Endodermal cell (in vitro differentiated cells): ENCODE measurements at regions not wholly inside any gene's neighbourhood (a gene's known extent, or its start where the extent isn't known, plus 50 kb on each side); places are given as distances from the start of the nearest gene placed in this dataset.

Experiments
- DNase-seq: peaks from one replicate; pipeline ENCODE4 v3.0.0-alpha.2; 2017
- H3K27ac ChIP-seq: 2 replicates; pipeline ENCODE4 v1.5.1; 2013; ENCODE audit warnings: mild to moderate bottlenecking, low read depth, low read length, moderate library complexity
- H3K27me3 ChIP-seq: 2 replicates; pipeline ENCODE4 v1.6.1; 2013; ENCODE audit warnings: mild to moderate bottlenecking, low read length, moderate library complexity; ENCODE audit not compliant: insufficient read depth, control insufficient read depth, poor library complexity, severe bottlenecking
- H3K36me3 ChIP-seq: 2 replicates; pipeline ENCODE4 v1.7.0; 2013; ENCODE audit warnings: mild to moderate bottlenecking, low read length, moderate library complexity; ENCODE audit not compliant: control insufficient read depth, insufficient read depth
- H3K4me1 ChIP-seq: one replicate; pipeline ENCODE4 v1.7.0; 2013; ENCODE audit warnings: low read length; ENCODE audit not compliant: control insufficient read depth, insufficient read depth
- H3K4me3 ChIP-seq: 2 replicates; pipeline ENCODE4 v1.5.1; 2013; ENCODE audit warnings: mild to moderate bottlenecking, low read length, moderate library complexity
- H3K9ac ChIP-seq: 2 replicates; pipeline ENCODE4 v1.6.1; 2013; ENCODE audit warnings: mild to moderate bottlenecking, low read length, moderate library complexity; ENCODE audit not compliant: poor library complexity, severe bottlenecking; ENCODE audit errors: extremely low read depth
- H3K9me3 ChIP-seq: 2 replicates; pipeline ENCODE4 v1.6.1; 2013; ENCODE audit warnings: mild to moderate bottlenecking, low read length, moderate library complexity; ENCODE audit not compliant: control insufficient read depth
- H3K27ac Mint-ChIP-seq: 2 replicates; pipeline ENCODE4 v1.8.0; 2020; ENCODE audit warnings: mixed read lengths
- H3K27me3 Mint-ChIP-seq: 2 replicates; pipeline ENCODE4 v1.8.0; 2021; ENCODE audit warnings: mild to moderate bottlenecking, mixed read lengths; ENCODE audit not compliant: insufficient read depth
- H3K36me3 Mint-ChIP-seq: 2 replicates; pipeline ENCODE4 v1.8.0; 2020; ENCODE audit warnings: low read depth, mixed read lengths
- H3K4me1 Mint-ChIP-seq: 2 replicates; pipeline ENCODE4 v1.8.0; 2020; ENCODE audit warnings: mixed read lengths
- H3K4me3 Mint-ChIP-seq: 2 replicates; pipeline ENCODE4 v1.8.0; 2020; ENCODE audit warnings: mild to moderate bottlenecking, moderate library complexity, mixed read lengths
- H3K9me3 Mint-ChIP-seq: 2 replicates; pipeline ENCODE4 v1.8.0; 2020; ENCODE audit warnings: mild to moderate bottlenecking, mixed read lengths
- CTCF ChIP-seq: fragments of 200-600 bp; sonication (generic); conservative IDR thresholded peaks from 2 replicates; pipeline ENCODE4 v1.5.0; 2021; ENCODE audit warnings: antibody characterized with exemption, mild to moderate bottlenecking
- WGBS, 2 experiments: methylation state at CpG; one replicate each; pipeline versions ENCODE4 v1.1.5 to v1.1.7; 2013; ENCODE audit warnings: missing lambda C conversion rate in 2 of 2, mixed read lengths in 1 of 2; ENCODE audit not compliant: insufficient coverage in 1 of 2, insufficient read length in 1 of 2; 5-methylcytosine and 5-hydroxymethylcytosine counted together

- no peaks in the 10 kb centered on the region for H3K27me3 Mint-ChIP-seq
Measured at GRCh38 chr12:126510630-126511029, 1445.4 kb downstream of the AACS start.

DNA sequence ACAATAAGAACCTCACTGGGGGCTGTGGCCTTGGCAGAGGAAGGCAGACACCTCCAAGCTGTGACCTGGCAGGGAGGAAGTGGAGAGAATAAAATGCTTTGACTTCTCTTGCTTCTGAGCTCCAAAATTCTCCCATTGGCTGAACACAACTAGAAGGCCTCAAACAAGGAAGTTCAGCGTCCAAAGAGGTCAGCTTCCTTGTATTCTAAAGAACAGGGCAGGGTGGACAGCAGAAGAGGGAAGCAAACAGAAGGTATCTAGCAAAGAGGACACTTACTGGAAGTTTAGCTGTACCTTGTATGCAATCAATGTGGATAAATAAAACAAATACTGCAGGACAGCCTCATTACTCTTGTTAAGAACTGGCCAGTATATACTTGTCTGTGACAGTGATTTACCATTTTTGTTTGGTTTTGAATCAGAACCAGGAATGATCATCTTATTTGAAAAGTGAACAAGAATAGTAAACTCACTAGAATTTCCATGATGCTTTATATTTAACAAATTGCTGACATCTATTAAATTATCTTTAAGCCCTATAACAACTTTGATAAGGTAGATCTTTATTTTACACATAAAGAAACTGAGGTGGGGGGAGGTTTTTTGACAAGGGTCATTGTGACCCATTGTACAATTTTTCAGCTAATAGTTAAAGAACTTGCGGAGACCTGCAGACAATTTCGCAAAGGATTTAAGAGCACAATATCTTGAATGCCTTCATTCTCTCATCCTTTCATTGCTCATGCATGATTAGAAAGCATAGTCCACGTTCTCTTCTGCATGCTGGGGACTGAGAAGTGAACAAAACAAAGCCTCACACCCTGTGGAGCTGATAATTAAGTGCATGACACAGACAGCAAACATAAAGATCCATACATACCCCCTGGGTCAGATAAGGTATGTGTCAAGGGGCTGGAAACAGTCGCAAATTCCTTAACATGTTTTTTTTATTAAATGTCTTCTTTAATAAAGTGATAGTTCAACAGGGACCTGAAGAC is 1448.0 kb downstream of the AACS start:
- Mint-ChIP-seq H3K4me3 (no peak overlapping the region), H3K36me3 (no peaks in the 10 kb centered on the region), H3K4me1 (peaks cover 14% of the 10 kb centered on the region), H3K9me3 (no peaks in the 10 kb centered on the region), H3K27ac (no peak overlapping the region), H3K27me3 (no peaks in the 10 kb centered on the region)
- Histone ChIP-seq H3K9me3 (no peaks in the 10 kb centered on the region), H3K36me3 (no peaks in the 10 kb centered on the region), H3K4me1 (peaks cover 5% of the 10 kb centered on the region), H3K9ac (no peak overlapping the region), H3K27ac (no peak overlapping the region), H3K4me3 (no peak overlapping the region), H3K27me3 (no peaks in the 10 kb centered on the region)
- DNase-seq = peak; percentile 55
- WGBS, 2 experiments = 39 to 69% methylated on average over 2 to 5 of the region's 5 CpGs
- TF ChIP-seq CTCF = no peak

More at GRCh38 chr12:126510630-126511029, 1445.4 kb downstream of the AACS start:
- H3K4me1 ChIP-seq = peaks cover 5% of the 10 kb centered on the region
- Mint-ChIP-seq H3K4me1 (peaks cover 14% of the 10 kb centered on the region), H3K27ac (no peak overlapping the region), H3K36me3 (no peaks in the 10 kb centered on the region), H3K9me3 (no peaks in the 10 kb centered on the region), H3K4me3 (no peak overlapping the region)
- no peaks in the 10 kb centered on the region for H3K9me3 ChIP-seq
- no peaks in the 10 kb centered on the region for H3K36me3 ChIP-seq
- no peak overlapping the region for H3K9ac ChIP-seq
- no peak for TF ChIP-seq CTCF
- no peak overlapping the region for H3K27ac ChIP-seq
- no peaks in the 10 kb centered on the region for H3K27me3 ChIP-seq
- H3K4me3 ChIP-seq = no peak overlapping the region
- no peak for DNase-seq
- WGBS, 2 experiments = 93 to 100% methylated on average over 2 to 5 of the region's 5 CpGs

DNA sequence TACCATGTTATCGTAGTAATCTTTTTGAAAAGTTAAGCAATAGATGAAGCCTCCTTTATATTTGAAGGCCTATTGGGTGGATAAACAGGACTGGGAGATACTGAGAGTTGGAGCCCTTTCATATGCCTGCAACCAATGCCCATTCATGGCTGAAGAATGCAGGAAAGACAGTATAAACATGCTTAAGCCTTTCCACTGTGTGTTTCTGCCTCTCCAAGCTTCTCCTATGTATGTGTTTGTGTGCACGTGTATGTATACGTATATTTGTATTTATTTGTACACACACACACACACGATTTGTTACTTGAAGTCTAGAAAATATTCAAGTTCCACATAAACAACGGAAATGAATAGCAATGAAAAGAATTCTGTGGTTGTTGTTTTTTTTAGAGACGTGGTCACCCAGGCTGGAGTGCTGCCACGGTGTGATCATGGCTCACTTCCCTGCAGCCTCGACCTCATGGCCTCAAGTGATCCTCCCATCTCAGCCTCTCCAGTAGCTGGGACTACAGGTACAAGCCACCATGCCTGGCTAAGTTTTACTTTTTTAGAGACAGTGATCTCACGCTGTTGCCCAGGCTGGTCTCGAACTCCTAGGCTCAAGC is 1453.5 kb downstream of the AACS start:
- H3K36me3 ChIP-seq = no peaks in the 10 kb centered on the region
- Mint-ChIP-seq H3K4me3 (no peak overlapping the region), H3K9me3 (no peaks in the 10 kb centered on the region), H3K27me3 (no peaks in the 10 kb centered on the region), H3K27ac (no peak overlapping the region), H3K36me3 (no peaks in the 10 kb centered on the region), H3K4me1 (peaks cover under 1% of the 10 kb centered on the region)
- H3K4me1 ChIP-seq = no peaks in the 10 kb centered on the region
- no peak overlapping the region for H3K9ac ChIP-seq
- no peak overlapping the region for H3K4me3 ChIP-seq
- no peak overlapping the region for H3K27ac ChIP-seq
- no peaks in the 10 kb centered on the region for H3K27me3 ChIP-seq
- no peaks in the 10 kb centered on the region for H3K9me3 ChIP-seq
- WGBS, 2 experiments = 96% methylated on average over 6 to 9 of the region's 10 CpGs
- no peak for DNase-seq
- TF ChIP-seq CTCF = no peak
